ENCODE measurements at regions not wholly inside any gene's neighbourhood (a gene's known extent, or its start where the extent isn't known, plus 50 kb on each side); places are given as distances from the start of the nearest gene placed in this dataset.

DNA sequence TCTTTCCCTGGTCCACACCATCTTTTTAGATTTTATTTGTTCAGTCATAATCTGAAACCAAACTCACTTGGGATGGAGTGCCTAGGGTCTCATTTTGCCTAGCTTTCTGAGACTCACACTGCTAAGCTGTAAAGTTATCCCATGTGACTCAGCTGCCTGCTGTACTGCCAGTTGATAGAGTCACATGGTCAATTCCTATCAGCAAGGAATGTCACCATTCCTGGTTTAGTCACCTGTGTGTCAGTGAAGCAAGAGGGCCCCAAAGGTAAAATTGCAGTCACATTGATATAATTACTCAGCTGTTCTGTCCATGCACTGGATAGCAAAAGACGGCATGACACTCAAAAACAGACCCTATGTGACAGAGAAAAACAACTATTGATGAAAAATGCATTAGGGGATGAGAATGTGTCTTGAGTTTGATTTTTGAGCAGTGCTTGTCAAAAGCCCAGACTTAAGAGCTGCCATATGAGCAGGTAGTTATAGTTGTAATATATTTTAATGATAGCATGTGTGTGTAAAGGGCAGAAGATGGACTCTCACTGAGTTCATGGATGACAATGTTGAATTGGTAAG lies 413.2 kb downstream of the PPARGC1A start:
- H4K20me1 ChIP-seq (ENCODE audit: insufficient read depth, low read length): no peaks in the 10 kb centered on the region
- H3K27ac ChIP-seq (ENCODE audit: extremely low read length, insufficient read depth, low read length): no peak overlapping the region
- CTCF ChIA-PET (ENCODE audit: low intra/inter-chr PET ratio, low total read pairs): no interaction called here
- no peak overlapping the region for H3K9ac ChIP-seq (ENCODE audit: insufficient read depth, low read depth, low read length)
- no peaks in the 10 kb centered on the region for H3K79me2 ChIP-seq (ENCODE audit: insufficient read depth, low read length)
- H3K27me3 ChIP-seq (ENCODE audit: control insufficient read depth in 1 of 2, insufficient read depth in 2 of 2, low read length in 2 of 2): no peaks in the 10 kb centered on the region
- H3K4me3 ChIP-seq (replicated peaks in 1 of 3; ENCODE audit: insufficient read depth in 1 of 3, low read depth in 2 of 3, low read length in 3 of 3): no peak overlapping the region
- no peak overlapping the region for H2AFZ ChIP-seq (ENCODE audit: low read length)
- no peak for ATAC-seq
- POLR2A ChIA-PET: no interaction called here
- no peaks in the 10 kb centered on the region for H3K4me1 ChIP-seq (ENCODE audit: insufficient read depth, low read length)
- DNase-seq (ENCODE audit: low spot score): no peak
- 7% methylated on average over 1 of the region's 1 CpG for WGBS (ENCODE audit: low lambda C conversion rate)
- H3K9me3 ChIP-seq (ENCODE audit: low read length): no peaks in the 10 kb centered on the region; the same call in 1 of the 2 replicates
- no TSS peak for BruUV-seq (replicated peaks)
- no peak overlapping the region for H3K4me2 ChIP-seq (ENCODE audit: low read depth, low read length)
- TF ChIP-seq, protein P1, sequence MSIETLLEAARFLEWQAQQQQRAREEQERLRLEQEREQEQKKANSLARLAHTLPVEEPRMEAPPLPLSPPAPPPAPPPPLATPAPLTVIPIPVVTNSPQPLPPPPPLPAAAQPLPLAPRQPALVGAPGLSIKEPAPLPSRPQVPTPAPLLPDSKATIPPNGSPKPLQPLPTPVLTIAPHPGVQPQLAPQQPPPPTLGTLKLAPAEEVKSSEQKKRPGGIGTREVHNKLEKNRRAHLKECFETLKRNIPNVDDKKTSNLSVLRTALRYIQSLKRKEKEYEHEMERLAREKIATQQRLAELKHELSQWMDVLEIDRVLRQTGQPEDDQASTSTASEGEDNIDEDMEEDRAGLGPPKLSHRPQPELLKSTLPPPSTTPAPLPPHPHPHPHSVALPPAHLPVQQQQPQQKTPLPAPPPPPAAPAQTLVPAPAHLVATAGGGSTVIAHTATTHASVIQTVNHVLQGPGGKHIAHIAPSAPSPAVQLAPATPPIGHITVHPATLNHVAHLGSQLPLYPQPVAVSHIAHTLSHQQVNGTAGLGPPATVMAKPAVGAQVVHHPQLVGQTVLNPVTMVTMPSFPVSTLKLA (IDR thresholded peaks at IDR 0.05): peak; percentile 50; the same call in 1 of the 2 replicates
- TF ChIP-seq NCOA1 (CRISPR knock-in tag; IDR thresholded peaks at IDR 0.05): no peak
- FAIRE-seq: no peak
- no peaks in the 10 kb centered on the region for H3K36me3 ChIP-seq (replicated peaks in 1 of 2; ENCODE audit: control insufficient read depth in 1 of 2, insufficient read depth in 2 of 2, low read length in 2 of 2)
- in situ Hi-C loops (cut with HindIII; ENCODE audit: extremely low pct_ligation_motif_present, low pct_unique_long_range_greater_than_20kb) (no loop called here), intact Hi-C loops (cut with micrococcal nuclease; ENCODE audit: unreplicated experiment) (no loop called here)

DNA sequence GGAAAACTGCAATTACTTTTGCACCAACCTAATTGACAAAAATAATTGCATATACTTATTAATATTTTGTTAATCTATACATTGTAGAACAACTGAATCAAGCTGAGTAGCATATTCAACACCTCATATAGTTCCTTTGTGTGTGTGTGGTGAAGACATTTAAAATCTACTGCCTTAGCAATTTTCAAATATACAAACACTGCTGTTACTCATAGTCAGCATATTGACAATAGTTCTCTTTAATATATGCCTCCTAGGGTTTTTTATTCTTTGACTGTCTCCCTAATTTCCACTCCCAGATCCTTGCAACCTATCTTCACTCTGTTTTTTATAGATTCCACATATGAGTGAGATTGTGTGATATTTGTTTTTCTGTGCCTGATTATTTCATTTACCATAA lies 426.8 kb downstream of the PPARGC1A start:
- H3K9me3 ChIP-seq (ENCODE audit: low read length): peaks cover 17% of the 10 kb centered on the region
- CTCF ChIA-PET (ENCODE audit: low intra/inter-chr PET ratio, low total read pairs): no interaction called here
- no peaks in the 10 kb centered on the region for H4K20me1 ChIP-seq (ENCODE audit: insufficient read depth, low read length)
- BruUV-seq (replicated peaks): no TSS peak
- FAIRE-seq (no peak), ATAC-seq (no peak), DNase-seq (ENCODE audit: low spot score) (no peak)
- POLR2A ChIA-PET: no interaction called here
- no peaks in the 10 kb centered on the region for H3K27me3 ChIP-seq (ENCODE audit: control insufficient read depth in 1 of 2, insufficient read depth in 2 of 2, low read length in 2 of 2)
- H3K9ac ChIP-seq (ENCODE audit: insufficient read depth, low read depth, low read length): no peak overlapping the region
- H3K4me1 ChIP-seq (ENCODE audit: insufficient read depth, low read length): no peaks in the 10 kb centered on the region
- H3K36me3 ChIP-seq (replicated peaks in 1 of 2; ENCODE audit: control insufficient read depth in 1 of 2, insufficient read depth in 2 of 2, low read length in 2 of 2): no peaks in the 10 kb centered on the region
- no peak overlapping the region for H3K4me3 ChIP-seq (replicated peaks in 1 of 3; ENCODE audit: insufficient read depth in 1 of 3, low read depth in 2 of 3, low read length in 3 of 3)
- in situ Hi-C loops (cut with HindIII; ENCODE audit: extremely low pct_ligation_motif_present, low pct_unique_long_range_greater_than_20kb): no loop called here
- H3K27ac ChIP-seq (ENCODE audit: extremely low read length, insufficient read depth, low read length): no peak overlapping the region
- H3K4me2 ChIP-seq (ENCODE audit: low read depth, low read length): no peak overlapping the region
- intact Hi-C loops (cut with micrococcal nuclease; ENCODE audit: unreplicated experiment): no loop called here
- no peaks in the 10 kb centered on the region for H3K79me2 ChIP-seq (ENCODE audit: insufficient read depth, low read length)
- no peak overlapping the region for H2AFZ ChIP-seq (ENCODE audit: low read length)
- TF ChIP-seq MAFF (IDR thresholded peaks at IDR 0.05; ENCODE audit: low read depth, low read length): peak; percentile 65
- TF ChIP-seq, protein P2, sequence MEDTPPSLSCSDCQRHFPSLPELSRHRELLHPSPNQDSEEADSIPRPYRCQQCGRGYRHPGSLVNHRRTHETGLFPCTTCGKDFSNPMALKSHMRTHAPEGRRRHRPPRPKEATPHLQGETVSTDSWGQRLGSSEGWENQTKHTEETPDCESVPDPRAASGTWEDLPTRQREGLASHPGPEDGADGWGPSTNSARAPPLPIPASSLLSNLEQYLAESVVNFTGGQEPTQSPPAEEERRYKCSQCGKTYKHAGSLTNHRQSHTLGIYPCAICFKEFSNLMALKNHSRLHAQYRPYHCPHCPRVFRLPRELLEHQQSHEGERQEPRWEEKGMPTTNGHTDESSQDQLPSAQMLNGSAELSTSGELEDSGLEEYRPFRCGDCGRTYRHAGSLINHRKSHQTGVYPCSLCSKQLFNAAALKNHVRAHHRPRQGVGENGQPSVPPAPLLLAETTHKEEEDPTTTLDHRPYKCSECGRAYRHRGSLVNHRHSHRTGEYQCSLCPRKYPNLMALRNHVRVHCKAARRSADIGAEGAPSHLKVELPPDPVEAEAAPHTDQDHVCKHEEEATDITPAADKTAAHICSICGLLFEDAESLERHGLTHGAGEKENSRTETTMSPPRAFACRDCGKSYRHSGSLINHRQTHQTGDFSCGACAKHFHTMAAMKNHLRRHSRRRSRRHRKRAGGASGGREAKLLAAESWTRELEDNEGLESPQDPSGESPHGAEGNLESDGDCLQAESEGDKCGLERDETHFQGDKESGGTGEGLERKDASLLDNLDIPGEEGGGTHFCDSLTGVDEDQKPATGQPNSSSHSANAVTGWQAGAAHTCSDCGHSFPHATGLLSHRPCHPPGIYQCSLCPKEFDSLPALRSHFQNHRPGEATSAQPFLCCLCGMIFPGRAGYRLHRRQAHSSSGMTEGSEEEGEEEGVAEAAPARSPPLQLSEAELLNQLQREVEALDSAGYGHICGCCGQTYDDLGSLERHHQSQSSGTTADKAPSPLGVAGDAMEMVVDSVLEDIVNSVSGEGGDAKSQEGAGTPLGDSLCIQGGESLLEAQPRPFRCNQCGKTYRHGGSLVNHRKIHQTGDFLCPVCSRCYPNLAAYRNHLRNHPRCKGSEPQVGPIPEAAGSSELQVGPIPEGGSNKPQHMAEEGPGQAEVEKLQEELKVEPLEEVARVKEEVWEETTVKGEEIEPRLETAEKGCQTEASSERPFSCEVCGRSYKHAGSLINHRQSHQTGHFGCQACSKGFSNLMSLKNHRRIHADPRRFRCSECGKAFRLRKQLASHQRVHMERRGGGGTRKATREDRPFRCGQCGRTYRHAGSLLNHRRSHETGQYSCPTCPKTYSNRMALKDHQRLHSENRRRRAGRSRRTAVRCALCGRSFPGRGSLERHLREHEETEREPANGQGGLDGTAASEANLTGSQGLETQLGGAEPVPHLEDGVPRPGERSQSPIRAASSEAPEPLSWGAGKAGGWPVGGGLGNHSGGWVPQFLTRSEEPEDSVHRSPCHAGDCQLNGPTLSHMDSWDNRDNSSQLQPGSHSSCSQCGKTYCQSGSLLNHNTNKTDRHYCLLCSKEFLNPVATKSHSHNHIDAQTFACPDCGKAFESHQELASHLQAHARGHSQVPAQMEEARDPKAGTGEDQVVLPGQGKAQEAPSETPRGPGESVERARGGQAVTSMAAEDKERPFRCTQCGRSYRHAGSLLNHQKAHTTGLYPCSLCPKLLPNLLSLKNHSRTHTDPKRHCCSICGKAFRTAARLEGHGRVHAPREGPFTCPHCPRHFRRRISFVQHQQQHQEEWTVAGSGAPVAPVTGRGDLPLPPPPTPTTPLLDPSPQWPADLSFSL (CRISPR knock-in tag; IDR thresholded peaks at IDR 0.05): no peak
- TF ChIP-seq MAFK (conservative IDR thresholded peaks at IDR 0.05 in 1 of 2, IDR thresholded peaks at IDR 0.05 in 1 of 2; ENCODE audit: low read length in 2 of 2): peak; percentile 44 to 66; a peak in 3 of 4 replicates
- TF ChIP-seq, protein P3, sequence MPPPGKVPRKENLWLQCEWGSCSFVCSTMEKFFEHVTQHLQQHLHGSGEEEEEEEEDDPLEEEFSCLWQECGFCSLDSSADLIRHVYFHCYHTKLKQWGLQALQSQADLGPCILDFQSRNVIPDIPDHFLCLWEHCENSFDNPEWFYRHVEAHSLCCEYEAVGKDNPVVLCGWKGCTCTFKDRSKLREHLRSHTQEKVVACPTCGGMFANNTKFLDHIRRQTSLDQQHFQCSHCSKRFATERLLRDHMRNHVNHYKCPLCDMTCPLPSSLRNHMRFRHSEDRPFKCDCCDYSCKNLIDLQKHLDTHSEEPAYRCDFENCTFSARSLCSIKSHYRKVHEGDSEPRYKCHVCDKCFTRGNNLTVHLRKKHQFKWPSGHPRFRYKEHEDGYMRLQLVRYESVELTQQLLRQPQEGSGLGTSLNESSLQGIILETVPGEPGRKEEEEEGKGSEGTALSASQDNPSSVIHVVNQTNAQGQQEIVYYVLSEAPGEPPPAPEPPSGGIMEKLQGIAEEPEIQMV (CRISPR knock-in tag; IDR thresholded peaks at IDR 0.05; ENCODE audit: low read depth): no peak
- no peak for TF ChIP-seq SRSF4 (IDR thresholded peaks at IDR 0.05; ENCODE audit: low read depth, low read length, poor library complexity, severe bottlenecking)
- no peak for TF ChIP-seq GTF3A (CRISPR knock-in tag; conservative IDR thresholded peaks at IDR 0.05)
- no peak for TF ChIP-seq ZNF510 (CRISPR knock-in tag; IDR thresholded peaks at IDR 0.05; ENCODE audit: low read depth)

All from HepG2 (cell line).